NB4 (cell line): ENCODE measurements at regions not wholly inside any gene's neighbourhood (a gene's known extent, or its start where the extent isn't known, plus 50 kb on each side); places are given as distances from the start of the nearest gene placed in this dataset.
A peak's percentile ranks its signal among the peaks of the same experiment; 100 is the strongest.

Experiments
- DNase-seq: peaks from one replicate; pipeline ENCODE4 v3.0.0; 2010; ENCODE audit warnings: low read depth
- H3K4me3 ChIP-seq: one replicate; pipeline ENCODE4 v1.5.1; 2011; ENCODE audit warnings: mild to moderate bottlenecking, low read depth, low read length, moderate library complexity
- MYC ChIP-seq: IDR thresholded peaks from 2 replicates; pipeline ENCODE4 v1.6.1; 2011; ENCODE audit warnings: low read depth, low read length
- POLR2A ChIP-seq: IDR thresholded peaks from 2 replicates; pipeline ENCODE4 v1.6.1; 2011; ENCODE audit warnings: mild to moderate bottlenecking; ENCODE audit not compliant: insufficient read length; ENCODE audit errors: extremely low read depth
- TF ChIP-seq, protein P1 (sequence below): IDR thresholded peaks from 2 replicates; pipeline ENCODE4 v1.6.1; 2011; ENCODE audit warnings: low read depth, low read length
- TF ChIP-seq, protein P2 (sequence below): IDR thresholded peaks from one replicate; pipeline ENCODE4 v1.5.1; 2012; ENCODE audit warnings: low read depth, low read length

DNA sequence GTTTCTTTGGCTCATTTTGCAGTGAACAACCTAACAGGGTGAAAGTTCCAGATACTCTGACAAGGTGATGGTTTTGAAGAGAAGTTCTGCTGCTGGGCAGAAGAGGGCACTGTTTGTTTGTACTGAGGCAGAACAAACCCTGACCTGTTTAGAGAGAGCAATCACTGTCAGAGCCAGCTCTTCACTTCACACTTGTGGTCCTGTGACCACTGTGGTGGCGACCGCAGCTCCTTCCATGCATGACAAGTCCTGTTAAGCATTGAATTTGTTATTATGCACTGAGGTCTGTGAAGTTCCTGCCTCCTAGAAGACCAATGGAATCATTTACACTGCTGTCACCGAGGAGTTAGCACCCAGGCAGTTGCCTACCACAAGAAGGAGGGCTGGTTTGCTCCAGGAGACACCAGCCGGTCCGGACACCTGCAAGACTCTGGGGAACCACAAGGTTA lies 86.6 kb downstream of the ZNF330 start:
- no peak for TF ChIP-seq POLR2A
- TF ChIP-seq, protein P1, sequence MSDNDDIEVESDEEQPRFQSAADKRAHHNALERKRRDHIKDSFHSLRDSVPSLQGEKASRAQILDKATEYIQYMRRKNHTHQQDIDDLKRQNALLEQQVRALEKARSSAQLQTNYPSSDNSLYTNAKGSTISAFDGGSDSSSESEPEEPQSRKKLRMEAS = 0 out of 2 replicates have a peak, but pooled peaks have one; percentile 11
- TF ChIP-seq MYC = 0 out of 2 replicates have a peak, but pooled peaks have one; percentile 24
- TF ChIP-seq, protein P2, sequence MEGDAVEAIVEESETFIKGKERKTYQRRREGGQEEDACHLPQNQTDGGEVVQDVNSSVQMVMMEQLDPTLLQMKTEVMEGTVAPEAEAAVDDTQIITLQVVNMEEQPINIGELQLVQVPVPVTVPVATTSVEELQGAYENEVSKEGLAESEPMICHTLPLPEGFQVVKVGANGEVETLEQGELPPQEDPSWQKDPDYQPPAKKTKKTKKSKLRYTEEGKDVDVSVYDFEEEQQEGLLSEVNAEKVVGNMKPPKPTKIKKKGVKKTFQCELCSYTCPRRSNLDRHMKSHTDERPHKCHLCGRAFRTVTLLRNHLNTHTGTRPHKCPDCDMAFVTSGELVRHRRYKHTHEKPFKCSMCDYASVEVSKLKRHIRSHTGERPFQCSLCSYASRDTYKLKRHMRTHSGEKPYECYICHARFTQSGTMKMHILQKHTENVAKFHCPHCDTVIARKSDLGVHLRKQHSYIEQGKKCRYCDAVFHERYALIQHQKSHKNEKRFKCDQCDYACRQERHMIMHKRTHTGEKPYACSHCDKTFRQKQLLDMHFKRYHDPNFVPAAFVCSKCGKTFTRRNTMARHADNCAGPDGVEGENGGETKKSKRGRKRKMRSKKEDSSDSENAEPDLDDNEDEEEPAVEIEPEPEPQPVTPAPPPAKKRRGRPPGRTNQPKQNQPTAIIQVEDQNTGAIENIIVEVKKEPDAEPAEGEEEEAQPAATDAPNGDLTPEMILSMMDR = peak; percentile 38
- H3K4me3 ChIP-seq = no peak overlapping the region
- peak; percentile 69 for DNase-seq

DNA sequence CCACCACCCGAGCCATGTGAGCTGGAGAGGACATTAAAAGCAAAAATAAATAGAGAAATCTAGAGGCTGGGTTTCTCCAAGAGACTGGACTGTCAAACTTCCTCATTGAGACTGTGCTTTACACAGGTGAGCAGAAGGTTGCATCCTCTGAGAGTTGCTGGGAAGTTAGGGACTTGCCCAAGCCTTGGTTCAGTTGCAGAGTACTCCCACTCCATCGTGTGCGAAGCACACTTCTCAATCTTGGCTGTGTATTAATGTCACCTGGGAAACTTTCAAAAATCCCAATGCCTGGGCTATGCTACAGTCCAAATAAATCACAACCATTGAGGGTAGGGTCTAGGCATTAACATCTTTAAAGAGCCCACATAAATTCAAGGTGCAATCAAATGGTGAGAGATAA lies 89.2 kb downstream of the ZNF330 start:
- TF ChIP-seq, protein P2 = no peak
- TF ChIP-seq, protein P1 = no peak
- no peak for TF ChIP-seq POLR2A
- no peak for DNase-seq
- H3K4me3 ChIP-seq = no peak overlapping the region

DNA sequence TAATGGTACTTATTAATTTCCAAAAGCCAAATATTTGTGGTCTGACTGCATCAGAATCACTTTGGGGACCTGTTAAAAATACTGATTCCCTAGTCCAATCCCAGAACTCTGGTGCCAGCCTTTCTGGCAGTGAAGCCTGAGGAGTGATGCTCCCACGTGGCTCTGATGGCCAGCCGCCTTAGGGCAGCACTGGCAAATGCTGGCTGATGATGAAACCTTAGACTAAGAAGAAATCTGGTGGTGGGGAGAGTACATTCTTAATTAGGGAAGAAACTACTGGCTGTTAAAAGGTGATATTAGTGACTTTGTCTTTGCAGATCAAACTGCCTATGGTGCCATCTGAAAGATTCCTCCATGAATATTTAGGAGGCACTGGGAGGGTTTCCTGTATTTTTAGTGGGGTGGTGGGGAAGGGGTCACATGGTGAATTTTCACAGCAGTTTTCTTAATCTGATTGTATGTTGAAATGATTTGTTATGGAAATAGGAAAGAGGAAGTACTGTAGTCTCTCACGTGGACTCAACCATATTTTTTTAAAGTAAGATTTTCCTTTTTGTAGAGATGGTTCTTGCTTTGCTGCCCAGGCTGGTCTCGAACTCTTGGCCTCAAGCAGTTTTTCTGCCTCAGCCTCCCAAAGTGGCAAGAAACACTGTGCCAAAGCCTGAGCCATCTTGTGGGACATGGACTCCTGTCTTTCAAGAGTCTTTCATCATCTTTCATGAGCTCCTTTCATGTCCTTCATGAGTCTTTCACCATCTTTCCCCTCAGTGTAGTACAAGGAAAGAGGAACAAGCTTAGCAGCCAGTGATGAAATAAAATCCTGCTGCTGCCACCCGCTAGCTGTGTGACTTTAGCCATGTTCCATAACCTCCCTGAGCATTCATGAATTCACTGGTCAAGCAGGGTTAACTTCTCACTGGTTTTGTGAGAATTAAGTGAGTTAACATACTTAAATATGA lies 90.8 kb downstream of the ZNF330 start:
- DNase-seq = peak; percentile 71
- H3K4me3 ChIP-seq = no peak overlapping the region
- TF ChIP-seq, protein P2 = no peak
- TF ChIP-seq, protein P1 = no peak
- no peak for TF ChIP-seq POLR2A
- no peak for TF ChIP-seq MYC

DNA sequence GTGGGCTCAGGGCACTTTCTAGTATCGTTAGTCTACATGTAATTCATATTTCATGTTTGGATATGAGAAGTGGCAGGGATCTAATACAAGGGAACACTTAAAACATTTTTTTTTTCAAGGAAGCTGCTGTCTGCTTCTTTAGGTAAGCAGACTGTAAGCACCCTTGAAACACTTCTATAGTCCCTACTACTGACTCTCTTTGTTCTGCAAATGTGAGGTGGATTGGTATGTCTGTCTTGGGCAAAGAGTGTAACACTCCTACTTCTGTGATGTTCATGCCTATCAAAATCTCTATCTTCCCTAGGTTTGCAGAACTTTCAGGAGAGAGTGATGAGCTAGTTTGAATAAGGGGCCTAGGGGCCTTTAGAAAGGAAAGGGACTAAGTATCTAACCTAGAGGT lies 93.9 kb downstream of the ZNF330 start:
- no peak overlapping the region for H3K4me3 ChIP-seq
- no peak for DNase-seq
- TF ChIP-seq, protein P2 = no peak
- TF ChIP-seq, protein P1 = no peak
- TF ChIP-seq MYC (no peak), POLR2A (no peak)

DNA sequence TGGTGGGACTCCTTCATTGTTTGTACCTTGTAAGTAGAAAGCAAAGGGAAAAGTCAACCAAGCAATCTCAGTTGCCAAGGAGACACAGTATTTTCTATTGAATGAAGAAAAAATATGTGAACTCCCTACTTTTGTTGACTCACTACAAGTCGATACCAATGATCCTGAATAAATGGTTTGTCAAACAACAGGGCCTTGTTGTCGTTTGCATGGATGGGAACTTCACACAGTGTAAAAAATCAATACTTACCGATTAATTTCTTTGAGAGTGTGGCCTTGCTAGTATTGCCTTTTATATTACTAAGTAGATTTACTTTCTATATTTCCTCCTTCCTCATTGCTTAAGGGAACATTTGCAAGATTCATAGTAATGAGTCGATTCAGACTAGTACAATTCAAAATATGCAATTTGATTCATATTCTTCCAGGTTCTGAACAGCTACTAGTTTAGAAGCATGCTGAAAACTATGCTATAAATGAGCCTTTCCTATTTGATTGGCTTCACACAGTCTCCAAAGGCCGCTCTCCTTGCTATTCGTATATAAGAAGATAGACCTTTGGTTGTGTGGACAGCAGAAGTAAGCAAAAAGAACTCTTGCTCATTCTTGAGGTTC lies 108.0 kb downstream of the ZNF330 start:
- H3K4me3 ChIP-seq = no peak overlapping the region
- TF ChIP-seq, protein P2 = no peak
- TF ChIP-seq POLR2A (no peak), MYC (no peak)
- TF ChIP-seq, protein P1 = no peak
- DNase-seq = no peak
